HCT116 (cell line): ENCODE measurements at regions not wholly inside any gene's neighbourhood (a gene's known extent, or its start where the extent isn't known, plus 50 kb on each side); places are given as distances from the start of the nearest gene placed in this dataset.

Experiments
- ATAC-seq: fragments of 200-7000 bp; cut with Tn5 transposase; 2 replicates; pipeline ENCODE4 v1.9.1; 2020; ENCODE audit warnings: mild to moderate bottlenecking, moderate library complexity
- BruUV-seq: library from RNA; stranded (reverse); fragments of 400-500 nt; replicated peaks from 2 replicates; lab custom pipeline; 2021; lab: Mats Ljungman, UMichigan
- CTCF ChIA-PET: fragments of 300-600 bp; sonication (Branson Sonifier 250); formaldehyde crosslinking; loops from one replicate; lab custom pipeline; 2021; ENCODE audit warnings: antibody characterized with exemption; lab: Charles Lee
- POLR2A ChIA-PET: fragments of 300-600, 350-600 bp; sonication (Branson Sonifier 250); formaldehyde crosslinking; loops from one replicate; lab custom pipeline; 2021; ENCODE audit warnings: antibody characterized with exemption; lab: Charles Lee
- RAD21 ChIA-PET, 2 experiments: fragments of 300-600 bp; sonication (Branson Sonifier 250); formaldehyde crosslinking; loops; one replicate each; lab custom pipeline; 2023; ENCODE audit warnings: low total read pairs in 2 of 2; ENCODE audit not compliant: uncharacterized antibody in 2 of 2, unreplicated experiment in 2 of 2, low non-redundant PET in 1 of 2; lab: Charles Lee
- DNase-seq: peaks from one replicate; pipeline ENCODE4 v3.0.0-alpha.2; 2010; ENCODE audit warnings: low read depth, low spot score
- H2AFZ ChIP-seq: fragments of 200-600 bp; shearing (Covaris generic), sonication (generic); 2 replicates; pipeline ENCODE4 v1.6.1; 2017; ENCODE audit warnings: low read depth, mixed run types, mixed read lengths, antibody characterized with exemption, low read length; ENCODE audit not compliant: poor library complexity, severe bottlenecking
- H3K27ac ChIP-seq: 2 replicates; pipeline ENCODE4 v1.5.1; 2012; ENCODE audit warnings: low read depth, low read length
- H3K27me3 ChIP-seq: fragments of 200-600 bp; sonication (generic); 2 replicates; pipeline ENCODE4 v1.6.1; 2016; ENCODE audit warnings: mixed run types, low read length, mixed read lengths; ENCODE audit not compliant: insufficient read depth
- H3K36me3 ChIP-seq, 2 experiments: fragments of 200-500 bp in 1 of 2; fragments of 200-600 bp in 1 of 2; sonication (Bioruptor generic) in 1 of 2; sonication (generic) in 1 of 2; 2 replicates each; pipeline versions ENCODE4 v1.5.1 to v1.6.1; 2014 to 2016; ENCODE audit warnings: low read length in 2 of 2, inconsistent platforms in 1 of 2, mixed read lengths in 1 of 2, mixed run types in 1 of 2; ENCODE audit not compliant: insufficient read depth in 2 of 2, control insufficient read depth in 1 of 2
- H3K4me1 ChIP-seq, 2 experiments: fragments of 200-600 bp in 1 of 2; sonication (generic) in 1 of 2; 2 replicates each; pipeline versions ENCODE4 v1.5.1 to v1.6.1; 2012 to 2017; ENCODE audit warnings: low read length in 2 of 2, inconsistent platforms in 1 of 2, mild to moderate bottlenecking in 1 of 2, mixed read lengths in 1 of 2, mixed run types in 1 of 2, moderate library complexity in 1 of 2; ENCODE audit not compliant: insufficient read depth in 2 of 2, control insufficient read depth in 1 of 2
- H3K4me2 ChIP-seq: fragments of 200-600 bp; sonication (generic); 2 replicates; pipeline ENCODE4 v1.6.1; 2017; ENCODE audit warnings: mixed run types, low read length, mixed read lengths
- H3K4me3 ChIP-seq, 2 experiments: fragments of 200-600 bp in 1 of 2; sonication (generic) in 1 of 2; replicated peaks in 1 of 2; 2 replicates each; pipeline ENCODE4 v1.5.1; 2011 to 2016; ENCODE audit warnings: low read length in 2 of 2, control low read depth in 1 of 2, low read depth in 1 of 2, mild to moderate bottlenecking in 1 of 2, mixed read lengths in 1 of 2, mixed run types in 1 of 2
- H3K79me2 ChIP-seq: fragments of 200-600 bp; sonication (generic); 2 replicates; pipeline ENCODE4 v1.6.1; 2017; ENCODE audit warnings: mild to moderate bottlenecking, mixed run types, low read length, moderate library complexity, mixed read lengths; ENCODE audit not compliant: insufficient read depth
- H3K9ac ChIP-seq: fragments of 200-600 bp; sonication (generic); 2 replicates; pipeline ENCODE4 v1.6.1; 2016; ENCODE audit warnings: low read length, mixed read lengths
- H3K9me2 ChIP-seq: fragments of 200-600 bp; sonication (generic), shearing (Covaris generic); 2 replicates; pipeline ENCODE4 v1.6.1; 2017; ENCODE audit warnings: mixed run types, mild to moderate bottlenecking, moderate library complexity; ENCODE audit not compliant: insufficient read depth
- H3K9me3 ChIP-seq, 2 experiments: fragments of 200-500 bp in 1 of 2; fragments of 200-600 bp in 1 of 2; sonication (Bioruptor generic) in 1 of 2; sonication (generic) in 1 of 2; 2 replicates each; pipeline ENCODE4 v1.6.1; 2014 to 2017; ENCODE audit warnings: low read length in 2 of 2, mixed read lengths in 2 of 2, inconsistent platforms in 1 of 2, low read depth in 1 of 2, mild to moderate bottlenecking in 1 of 2, mixed run types in 1 of 2, moderate library complexity in 1 of 2; ENCODE audit not compliant: control insufficient read depth in 1 of 2, insufficient read depth in 1 of 2
- H4K20me1 ChIP-seq: fragments of 200-600 bp; sonication (generic), shearing (Covaris generic); 2 replicates; pipeline ENCODE4 v1.6.1; 2017; ENCODE audit warnings: mixed run types, mild to moderate bottlenecking, moderate library complexity; ENCODE audit not compliant: insufficient read depth
- CTCF ChIP-seq, 3 experiments: fragments of 200-600 bp in 1 of 3; sonication (generic) in 1 of 3; IDR thresholded peaks in 2 of 3; conservative IDR thresholded peaks in 1 of 3; 2 replicates each; pipeline ENCODE4 v1.5.1; 2012 to 2017; ENCODE audit warnings: low read depth in 2 of 3, low read length in 2 of 3, antibody characterized with exemption in 1 of 3, borderline replicate concordance in 1 of 3, control low read depth in 1 of 3, mild to moderate bottlenecking in 1 of 3, mixed read lengths in 1 of 3, mixed run types in 1 of 3, moderate library complexity in 1 of 3; ENCODE audit not compliant: insufficient read depth in 1 of 3
- ELF1 ChIP-seq: IDR thresholded peaks from 2 replicates; pipeline ENCODE4 v1.6.1; 2012; ENCODE audit warnings: low read depth, borderline replicate concordance
- FOSL1 ChIP-seq: IDR thresholded peaks from 2 replicates; pipeline ENCODE4 v1.6.1; 2012; ENCODE audit warnings: low read depth
- JUND ChIP-seq: IDR thresholded peaks from 2 replicates; pipeline ENCODE4 v1.6.1; 2012
- MAX ChIP-seq: IDR thresholded peaks from 2 replicates; pipeline ENCODE4 v1.6.1; 2012
- POLR2A ChIP-seq: IDR thresholded peaks from 2 replicates; pipeline ENCODE4 v1.7.0; 2011; ENCODE audit warnings: borderline replicate concordance; ENCODE audit not compliant: insufficient read depth, insufficient read length; ENCODE audit errors: extremely low read depth
- TCF7L2 ChIP-seq: IDR thresholded peaks from 2 replicates; pipeline ENCODE4 v1.7.0; 2011; ENCODE audit warnings: borderline replicate concordance, inconsistent platforms; ENCODE audit not compliant: insufficient read depth, insufficient read length; ENCODE audit errors: extremely low read depth
- ZNF274 ChIP-seq: fragments of 200-500 bp; sonication (Bioruptor generic); IDR thresholded peaks from 2 replicates; pipeline ENCODE4 v1.6.1; 2014; ENCODE audit warnings: mild to moderate bottlenecking, low read depth, low read length, inconsistent platforms
- intact Hi-C: fragments of 100-400 bp; cut with micrococcal nuclease; formaldehyde crosslinking; loops from 2 replicates; pipeline ENCODE4 v1.10.0; 2022
- TF ChIP-seq, protein P1 (sequence below): IDR thresholded peaks from 2 replicates; pipeline ENCODE4 v1.6.1; 2011; ENCODE audit warnings: mild to moderate bottlenecking, low read length, moderate library complexity; ENCODE audit not compliant: insufficient replicate concordance; ENCODE audit errors: extremely low read depth

- Histone ChIP-seq H3K79me2 (no peaks in the 10 kb centered on the region), H2AFZ (no peak overlapping the region), H4K20me1 (no peaks in the 10 kb centered on the region), H3K36me3 (no peaks in the 10 kb centered on the region), H3K4me3 (no peak overlapping the region), H3K9me2 (no peaks in the 10 kb centered on the region), H3K9ac (no peak overlapping the region), H3K9me3 (peaks cover 7 to 12% of the 10 kb centered on the region in 2 experiments; a peak in 3 of 4 replicates), H3K27me3 (no peaks in the 10 kb centered on the region), H3K4me2 (no peak overlapping the region), H3K4me1 (no peaks in the 10 kb centered on the region), H3K27ac (no peak overlapping the region)
- no TSS peak for BruUV-seq
- POLR2A ChIA-PET = no interaction called here
- no peak for DNase-seq
- ATAC-seq = no peak
- intact Hi-C loops = loop anchor here (5.0 kb wide), 1 partner anchor 67 kb away; no protein-coding TSS in a partner anchor
- TF ChIP-seq MAX (no peak), JUND (no peak), ELF1 (no peak), POLR2A (no peak)
- CTCF ChIA-PET = no interaction called here
- RAD21 ChIA-PET = no interaction called here
These were observed 761.2 kb downstream of the VGLL3 start for GRCh38 chr3:86229775-86230094.

GRCh38 chr3:86229086-86229774 is 761.7 kb downstream of the VGLL3 start:
- CTCF ChIA-PET = no interaction called here
- ATAC-seq (no peak), DNase-seq (no peak)
- H3K9ac ChIP-seq = no peak overlapping the region
- no peaks in the 10 kb centered on the region for H3K9me2 ChIP-seq
- H3K4me3 ChIP-seq = no peak overlapping the region
- POLR2A ChIA-PET = no interaction called here
- H3K79me2 ChIP-seq = no peaks in the 10 kb centered on the region
- no peak overlapping the region for H2AFZ ChIP-seq
- H3K4me2 ChIP-seq = no peak overlapping the region
- BruUV-seq = no TSS peak
- RAD21 ChIA-PET = no interaction called here
- H3K27me3 ChIP-seq = no peaks in the 10 kb centered on the region
- no peaks in the 10 kb centered on the region for H3K4me1 ChIP-seq
- intact Hi-C loops = no loop called here
- TF ChIP-seq FOSL1 = no peak
- TF ChIP-seq ZNF274 = no peak
- no peak for TF ChIP-seq ELF1
- TF ChIP-seq, protein P1, sequence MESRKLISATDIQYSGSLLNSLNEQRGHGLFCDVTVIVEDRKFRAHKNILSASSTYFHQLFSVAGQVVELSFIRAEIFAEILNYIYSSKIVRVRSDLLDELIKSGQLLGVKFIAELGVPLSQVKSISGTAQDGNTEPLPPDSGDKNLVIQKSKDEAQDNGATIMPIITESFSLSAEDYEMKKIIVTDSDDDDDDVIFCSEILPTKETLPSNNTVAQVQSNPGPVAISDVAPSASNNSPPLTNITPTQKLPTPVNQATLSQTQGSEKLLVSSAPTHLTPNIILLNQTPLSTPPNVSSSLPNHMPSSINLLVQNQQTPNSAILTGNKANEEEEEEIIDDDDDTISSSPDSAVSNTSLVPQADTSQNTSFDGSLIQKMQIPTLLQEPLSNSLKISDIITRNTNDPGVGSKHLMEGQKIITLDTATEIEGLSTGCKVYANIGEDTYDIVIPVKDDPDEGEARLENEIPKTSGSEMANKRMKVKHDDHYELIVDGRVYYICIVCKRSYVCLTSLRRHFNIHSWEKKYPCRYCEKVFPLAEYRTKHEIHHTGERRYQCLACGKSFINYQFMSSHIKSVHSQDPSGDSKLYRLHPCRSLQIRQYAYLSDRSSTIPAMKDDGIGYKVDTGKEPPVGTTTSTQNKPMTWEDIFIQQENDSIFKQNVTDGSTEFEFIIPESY = no peak
- TF ChIP-seq MAX = no peak
- no peak for TF ChIP-seq TCF7L2
- TF ChIP-seq CTCF (IDR thresholded peaks at IDR 0.05 in 2 of 3, conservative IDR thresholded peaks at IDR 0.05 in 1 of 3; ENCODE audit: borderline replicate concordance in 1 of 3, insufficient read depth in 1 of 3, low read depth in 2 of 3, low read length in 2 of 3) = no peak
- H3K27ac ChIP-seq = no peak overlapping the region
- H3K36me3 ChIP-seq = no peaks in the 10 kb centered on the region
- peaks cover 7 to 12% of the 10 kb centered on the region in 2 experiments; a peak in 3 of 4 replicates for H3K9me3 ChIP-seq
- no peaks in the 10 kb centered on the region for H4K20me1 ChIP-seq
